Non-pigmented ciliary epithelial cell (primary cell): ENCODE measurements at regions not wholly inside any gene's neighbourhood (a gene's known extent, or its start where the extent isn't known, plus 50 kb on each side); places are given as distances from the start of the nearest gene placed in this dataset.
"Not testable (repeated sequence)": the region's sequence is repeated elsewhere in the genome, so short reads cannot be mapped to it uniquely, and the experiment has no call there.

ENCODE experiments used
- DNase-seq: peaks from one replicate; pipeline ENCODE4 v3.0.0-alpha.2; 2010; ENCODE audit warnings: low read depth

GRCh38 chr13:55981381-55981780 lies 1159.3 kb upstream of the PRR20A start:
- no peak for DNase-seq

GRCh38 chr13:55984026-55984425 lies 1156.7 kb upstream of the PRR20A start:
- DNase-seq, result not testable (repeated sequence)

GRCh38 chr13:55990631-55991030 lies 1150.1 kb upstream of the PRR20A start:
- no peak for DNase-seq

- DNase-seq, result no peak
Measured at GRCh38 chr13:55991666-55992065, 1149.1 kb upstream of the PRR20A start.

- DNase-seq, result no peak
Measured at GRCh38 chr13:55992145-55992544, 1148.6 kb upstream of the PRR20A start.

GRCh38 chr13:55999709-56000108 lies 1141.0 kb upstream of the PRR20A start:
- DNase-seq, result no peak

- DNase-seq, result no peak
Measured at GRCh38 chr13:56009418-56009817, 1131.3 kb upstream of the PRR20A start.

- no peak for DNase-seq
Measured at GRCh38 chr13:56012644-56013043, 1128.1 kb upstream of the PRR20A start.

GRCh38 chr13:56015919-56016318 lies 1124.8 kb upstream of the PRR20A start:
- DNase-seq, result no peak

- DNase-seq, result no peak
Measured at GRCh38 chr13:56019606-56020005, 1121.1 kb upstream of the PRR20A start.

GRCh38 chr13:56020425-56020824 lies 1120.3 kb upstream of the PRR20A start:
- DNase-seq, result no peak

GRCh38 chr13:56039992-56040391 lies 1100.7 kb upstream of the PRR20A start:
- no peak for DNase-seq

GRCh38 chr13:56066321-56066720 lies 1074.4 kb upstream of the PRR20A start:
- DNase-seq, result no peak

- DNase-seq, result no peak
Measured at GRCh38 chr13:56102641-56103040, 1038.1 kb upstream of the PRR20A start.

GRCh38 chr13:56110751-56111150 lies 1030.0 kb upstream of the PRR20A start:
- no peak for DNase-seq

GRCh38 chr13:56134524-56134923 lies 1006.2 kb upstream of the PRR20A start:
- no peak for DNase-seq

GRCh38 chr13:56166864-56167263 lies 973.9 kb upstream of the PRR20A start:
- DNase-seq, result no peak

GRCh38 chr13:56168581-56168980 lies 972.1 kb upstream of the PRR20A start:
- DNase-seq, result no peak

- no peak for DNase-seq
Measured at GRCh38 chr13:56173346-56173745, 967.4 kb upstream of the PRR20A start.

GRCh38 chr13:56182598-56182997 lies 958.1 kb upstream of the PRR20A start:
- no peak for DNase-seq

GRCh38 chr13:56187331-56187730 lies 953.4 kb upstream of the PRR20A start:
- DNase-seq, result no peak

- not testable (repeated sequence) for DNase-seq
Measured at GRCh38 chr13:56188582-56188981, 952.1 kb upstream of the PRR20A start.

- no peak for DNase-seq
Measured at GRCh38 chr13:56189439-56189838, 951.3 kb upstream of the PRR20A start.

GRCh38 chr13:56189978-56190377 lies 950.7 kb upstream of the PRR20A start:
- DNase-seq, result no peak

- no peak for DNase-seq
Measured at GRCh38 chr13:56198350-56198749, 942.4 kb upstream of the PRR20A start.
